Neural cell (in vitro differentiated cells): ENCODE measurements at regions not wholly inside any gene's neighbourhood (a gene's known extent, or its start where the extent isn't known, plus 50 kb on each side); places are given as distances from the start of the nearest gene placed in this dataset.
A peak's percentile ranks its signal among the peaks of the same experiment; 100 is the strongest.

ENCODE experiments used
- H2AFZ ChIP-seq: fragments of 200-600, 300-800 bp; sonication (generic), shearing (Covaris generic); 2 replicates; pipeline ENCODE4 v1.6.0; 2014; ENCODE audit warnings: low read depth, mild to moderate bottlenecking, antibody characterized with exemption, low read length, moderate library complexity
- H3F3A ChIP-seq: fragments of 200-600 bp; shearing (Covaris generic); 2 replicates; pipeline ENCODE4 v1.6.1; 2016; ENCODE audit warnings: mild to moderate bottlenecking, moderate library complexity, mixed read lengths, antibody characterized with exemption, low read length; ENCODE audit not compliant: insufficient read depth, poor library complexity, severe bottlenecking
- H3K27ac ChIP-seq: fragments of 200-600, 300-800 bp; sonication (generic), shearing (Covaris generic); 2 replicates; pipeline ENCODE4 v1.5.1; 2014; ENCODE audit warnings: mild to moderate bottlenecking, low read length, moderate library complexity
- H3K27me3 ChIP-seq: fragments of 300-800, 200-600 bp; sonication (generic), shearing (Covaris generic); 2 replicates; pipeline ENCODE4 v1.6.0; 2014; ENCODE audit warnings: mild to moderate bottlenecking, low read depth, low read length, moderate library complexity; ENCODE audit not compliant: insufficient read depth
- H3K36me3 ChIP-seq: fragments of 300-800, 200-600 bp; sonication (generic), shearing (Covaris generic); 2 replicates; pipeline ENCODE4 v1.5.1; 2014; ENCODE audit warnings: mild to moderate bottlenecking, antibody characterized with exemption, low read length, moderate library complexity; ENCODE audit not compliant: insufficient read depth
- H3K4me2 ChIP-seq: fragments of 300-800, 200-600 bp; sonication (generic), shearing (Covaris generic); 2 replicates; pipeline ENCODE4 v1.6.0; 2014; ENCODE audit warnings: mild to moderate bottlenecking, low read length
- H3K4me3 ChIP-seq: fragments of 300-800, 200-600 bp; sonication (generic), shearing (Covaris generic); 2 replicates; pipeline ENCODE4 v1.5.1; 2014; ENCODE audit warnings: mild to moderate bottlenecking, low read length, moderate library complexity
- H3K79me2 ChIP-seq: fragments of 200-600 bp; shearing (Covaris generic); replicated peaks from 2 replicates; pipeline ENCODE4 v1.6.0; 2014; ENCODE audit warnings: mild to moderate bottlenecking, low read length, moderate library complexity; ENCODE audit not compliant: insufficient read depth
- H3K9ac ChIP-seq: fragments of 300-800, 200-600 bp; sonication (generic), shearing (Covaris generic); 2 replicates; pipeline ENCODE4 v1.6.1; 2016; ENCODE audit warnings: mild to moderate bottlenecking, low read length, mixed read lengths
- H3K9me2 ChIP-seq: fragments of 200-600 bp; shearing (Covaris generic); 2 replicates; pipeline ENCODE4 v1.6.1; 2016; ENCODE audit warnings: mild to moderate bottlenecking, low read length, mixed read lengths; ENCODE audit not compliant: insufficient read depth
- H3K9me3 ChIP-seq: fragments of 200-600, 300-800 bp; sonication (generic), shearing (Covaris generic); 2 replicates; pipeline ENCODE4 v1.6.1; 2016; ENCODE audit warnings: mild to moderate bottlenecking, mixed run types, low read length, moderate library complexity, mixed read lengths
- H4K20me1 ChIP-seq: fragments of 200-600 bp; shearing (Covaris generic); 2 replicates; pipeline ENCODE4 v1.6.1; 2016; ENCODE audit warnings: mild to moderate bottlenecking, mixed run types; ENCODE audit not compliant: insufficient read depth
- CTCF ChIP-seq: fragments of 450-650 bp; IDR thresholded peaks from 2 replicates; pipeline ENCODE4 v1.5.1; 2014; ENCODE audit warnings: antibody characterized with exemption, mild to moderate bottlenecking, moderate library complexity; ENCODE audit not compliant: poor library complexity, severe bottlenecking
- EP300 ChIP-seq: fragments of 450-650 bp; conservative IDR thresholded peaks from 2 replicates; pipeline ENCODE4 v1.6.1; 2014; ENCODE audit warnings: antibody characterized with exemption, mild to moderate bottlenecking, moderate library complexity; ENCODE audit not compliant: poor library complexity, severe bottlenecking
- EZH2 ChIP-seq: fragments of 200-600, 300-800 bp; shearing (Covaris generic), sonication (generic); IDR thresholded peaks from 2 replicates; pipeline ENCODE4 v1.6.1; 2014; ENCODE audit warnings: antibody characterized with exemption, low read length, borderline replicate concordance, mild to moderate bottlenecking; ENCODE audit not compliant: insufficient read depth, poor library complexity, severe bottlenecking
- MXI1 ChIP-seq: fragments of 450-650 bp; conservative IDR thresholded peaks from 2 replicates; pipeline ENCODE4 v1.6.1; 2014; ENCODE audit warnings: antibody characterized with exemption, mild to moderate bottlenecking; ENCODE audit not compliant: poor library complexity, severe bottlenecking
- POLR2AphosphoS5 ChIP-seq: IDR thresholded peaks from 2 replicates; pipeline ENCODE4 v1.6.1; 2012
- RAD21 ChIP-seq: fragments of 450-650 bp; conservative IDR thresholded peaks from 2 replicates; pipeline ENCODE4 v1.6.1; 2014; ENCODE audit warnings: antibody characterized with exemption, mild to moderate bottlenecking, moderate library complexity
- REST ChIP-seq: IDR thresholded peaks from 2 replicates; pipeline ENCODE4 v1.6.1; 2012; ENCODE audit warnings: borderline replicate concordance
- SMC3 ChIP-seq: fragments of 450-650 bp; conservative IDR thresholded peaks from 2 replicates; pipeline ENCODE4 v1.6.1; 2014; ENCODE audit warnings: antibody characterized with exemption, mild to moderate bottlenecking, moderate library complexity; ENCODE audit not compliant: poor library complexity
- TAF1 ChIP-seq: IDR thresholded peaks from 2 replicates; pipeline ENCODE4 v1.6.1; 2012; ENCODE audit warnings: low read depth

- no peak overlapping the region for H3K27ac ChIP-seq
- no peaks in the 10 kb centered on the region for H3K9me2 ChIP-seq
- no peak overlapping the region for H3K4me3 ChIP-seq
- no peak for TF ChIP-seq MXI1
- no peak for TF ChIP-seq SMC3
- TF ChIP-seq TAF1: no peak
- TF ChIP-seq REST: no peak
- TF ChIP-seq RAD21: no peak
- no peak for TF ChIP-seq EZH2
- no peak for TF ChIP-seq POLR2AphosphoS5
- TF ChIP-seq EP300: no peak
- TF ChIP-seq CTCF: no peak
- no peaks in the 10 kb centered on the region for H3K9me3 ChIP-seq
- H3K36me3 ChIP-seq: no peaks in the 10 kb centered on the region
- no peaks in the 10 kb centered on the region for H3K79me2 ChIP-seq
- H3K9ac ChIP-seq: no peak overlapping the region
- H4K20me1 ChIP-seq: no peaks in the 10 kb centered on the region
- no peaks in the 10 kb centered on the region for H3F3A ChIP-seq
- H3K27me3 ChIP-seq: no peaks in the 10 kb centered on the region
- no peak overlapping the region for H3K4me2 ChIP-seq
- no peak overlapping the region for H2AFZ ChIP-seq
Observed at GRCh38 chr9:11559001-11559776, 946.4 kb upstream of the PTPRD start.

DNA sequence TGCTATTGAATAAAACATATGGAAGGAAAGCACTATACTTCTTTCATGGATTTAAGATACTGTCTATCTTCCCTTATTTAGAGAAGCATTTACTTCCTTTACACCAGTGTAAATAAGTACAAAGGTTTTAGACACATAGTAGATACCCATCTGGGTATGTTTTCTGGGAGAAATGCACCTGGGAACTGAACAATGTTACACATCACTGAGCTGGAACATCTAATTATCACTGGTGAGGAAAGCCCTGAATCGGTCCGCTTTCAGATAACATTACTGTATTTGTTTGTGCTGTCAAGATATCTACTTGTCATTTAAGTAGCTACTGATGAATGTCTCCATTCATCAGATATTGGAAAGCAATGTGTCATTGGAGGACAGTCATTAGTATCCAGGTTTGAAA, 964.7 kb upstream of the PTPRD start:
- H3K27ac ChIP-seq: no peak overlapping the region
- no peaks in the 10 kb centered on the region for H3K79me2 ChIP-seq
- H3K9ac ChIP-seq: no peak overlapping the region
- no peaks in the 10 kb centered on the region for H3K9me3 ChIP-seq
- H3K36me3 ChIP-seq: no peaks in the 10 kb centered on the region
- no peak overlapping the region for H3K4me2 ChIP-seq
- H2AFZ ChIP-seq: no peak overlapping the region
- no peaks in the 10 kb centered on the region for H3F3A ChIP-seq
- H4K20me1 ChIP-seq: no peaks in the 10 kb centered on the region
- TF ChIP-seq RAD21 (no peak), TAF1 (no peak), CTCF (no peak), EZH2 (no peak), POLR2AphosphoS5 (peak; percentile 23), MXI1 (no peak), SMC3 (no peak), REST (no peak), EP300 (peak; percentile 17)
- H3K9me2 ChIP-seq: no peaks in the 10 kb centered on the region
- no peaks in the 10 kb centered on the region for H3K27me3 ChIP-seq
- no peak overlapping the region for H3K4me3 ChIP-seq
